ENCODE measurements at regions not wholly inside any gene's neighbourhood (a gene's known extent, or its start where the extent isn't known, plus 50 kb on each side); places are given as distances from the start of the nearest gene placed in this dataset.

DNA sequence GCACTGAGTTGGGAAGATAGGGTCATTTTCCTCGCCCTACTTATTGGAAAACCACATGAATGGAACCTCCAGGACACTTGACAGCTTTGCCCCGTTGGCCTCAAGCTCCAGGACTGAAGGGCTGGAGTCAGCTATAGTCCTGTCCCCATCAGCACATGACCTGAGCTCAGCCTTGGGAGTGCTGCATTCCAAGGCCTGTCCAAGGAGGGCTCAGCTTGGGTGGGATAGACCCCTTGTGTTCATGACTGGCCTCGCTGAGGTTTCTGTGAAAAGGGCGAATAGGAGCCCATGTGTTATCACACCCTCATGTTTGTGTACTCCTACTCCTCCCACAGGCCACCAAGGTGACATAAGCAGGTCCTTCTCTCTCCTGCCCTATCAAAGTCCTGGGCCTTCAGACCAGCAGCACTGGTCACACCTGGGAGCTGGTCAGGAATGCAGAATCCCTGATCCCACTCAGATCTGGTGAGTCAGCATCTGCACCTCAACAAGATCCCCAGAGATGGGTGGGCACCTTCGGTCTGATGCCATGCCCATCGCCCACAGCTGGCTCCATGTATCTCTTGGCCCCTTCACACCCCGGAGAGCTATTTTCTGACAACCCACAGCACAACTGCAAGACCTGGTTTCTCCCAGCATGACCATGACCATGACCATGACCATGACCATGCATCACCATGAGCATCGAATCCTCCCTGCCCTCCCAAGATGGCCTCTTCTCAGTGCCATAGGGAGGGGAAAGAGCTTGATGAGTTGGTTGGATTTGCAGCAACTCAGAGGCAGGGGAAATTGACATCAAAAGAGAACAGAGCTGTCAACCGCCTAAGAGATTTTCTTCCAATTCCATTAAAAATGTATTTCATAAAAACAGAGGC, 83.0 kb upstream of the RAB6C start:
- TF ChIP-seq TAF1 (conservative IDR thresholded peaks at IDR 0.05) (no peak), RAD21 (IDR thresholded peaks at IDR 0.05) (no peak), FOXA1 (IDR thresholded peaks at IDR 0.05) (no peak), YY1 (IDR thresholded peaks at IDR 0.05) (no peak), HNF4G (IDR thresholded peaks at IDR 0.05) (no peak), SP1 (IDR thresholded peaks at IDR 0.05) (no peak)
- TF ChIP-seq, protein P1, sequence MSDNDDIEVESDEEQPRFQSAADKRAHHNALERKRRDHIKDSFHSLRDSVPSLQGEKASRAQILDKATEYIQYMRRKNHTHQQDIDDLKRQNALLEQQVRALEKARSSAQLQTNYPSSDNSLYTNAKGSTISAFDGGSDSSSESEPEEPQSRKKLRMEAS (IDR thresholded peaks at IDR 0.05) = no peak
- TF ChIP-seq, protein P2, sequence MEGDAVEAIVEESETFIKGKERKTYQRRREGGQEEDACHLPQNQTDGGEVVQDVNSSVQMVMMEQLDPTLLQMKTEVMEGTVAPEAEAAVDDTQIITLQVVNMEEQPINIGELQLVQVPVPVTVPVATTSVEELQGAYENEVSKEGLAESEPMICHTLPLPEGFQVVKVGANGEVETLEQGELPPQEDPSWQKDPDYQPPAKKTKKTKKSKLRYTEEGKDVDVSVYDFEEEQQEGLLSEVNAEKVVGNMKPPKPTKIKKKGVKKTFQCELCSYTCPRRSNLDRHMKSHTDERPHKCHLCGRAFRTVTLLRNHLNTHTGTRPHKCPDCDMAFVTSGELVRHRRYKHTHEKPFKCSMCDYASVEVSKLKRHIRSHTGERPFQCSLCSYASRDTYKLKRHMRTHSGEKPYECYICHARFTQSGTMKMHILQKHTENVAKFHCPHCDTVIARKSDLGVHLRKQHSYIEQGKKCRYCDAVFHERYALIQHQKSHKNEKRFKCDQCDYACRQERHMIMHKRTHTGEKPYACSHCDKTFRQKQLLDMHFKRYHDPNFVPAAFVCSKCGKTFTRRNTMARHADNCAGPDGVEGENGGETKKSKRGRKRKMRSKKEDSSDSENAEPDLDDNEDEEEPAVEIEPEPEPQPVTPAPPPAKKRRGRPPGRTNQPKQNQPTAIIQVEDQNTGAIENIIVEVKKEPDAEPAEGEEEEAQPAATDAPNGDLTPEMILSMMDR (IDR thresholded peaks at IDR 0.05; ENCODE audit: low read depth, low read length, missing input control) = no peak
- TF ChIP-seq, protein P3, sequence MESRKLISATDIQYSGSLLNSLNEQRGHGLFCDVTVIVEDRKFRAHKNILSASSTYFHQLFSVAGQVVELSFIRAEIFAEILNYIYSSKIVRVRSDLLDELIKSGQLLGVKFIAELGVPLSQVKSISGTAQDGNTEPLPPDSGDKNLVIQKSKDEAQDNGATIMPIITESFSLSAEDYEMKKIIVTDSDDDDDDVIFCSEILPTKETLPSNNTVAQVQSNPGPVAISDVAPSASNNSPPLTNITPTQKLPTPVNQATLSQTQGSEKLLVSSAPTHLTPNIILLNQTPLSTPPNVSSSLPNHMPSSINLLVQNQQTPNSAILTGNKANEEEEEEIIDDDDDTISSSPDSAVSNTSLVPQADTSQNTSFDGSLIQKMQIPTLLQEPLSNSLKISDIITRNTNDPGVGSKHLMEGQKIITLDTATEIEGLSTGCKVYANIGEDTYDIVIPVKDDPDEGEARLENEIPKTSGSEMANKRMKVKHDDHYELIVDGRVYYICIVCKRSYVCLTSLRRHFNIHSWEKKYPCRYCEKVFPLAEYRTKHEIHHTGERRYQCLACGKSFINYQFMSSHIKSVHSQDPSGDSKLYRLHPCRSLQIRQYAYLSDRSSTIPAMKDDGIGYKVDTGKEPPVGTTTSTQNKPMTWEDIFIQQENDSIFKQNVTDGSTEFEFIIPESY (IDR thresholded peaks at IDR 0.05) = no peak
- TF ChIP-seq, protein P4, sequence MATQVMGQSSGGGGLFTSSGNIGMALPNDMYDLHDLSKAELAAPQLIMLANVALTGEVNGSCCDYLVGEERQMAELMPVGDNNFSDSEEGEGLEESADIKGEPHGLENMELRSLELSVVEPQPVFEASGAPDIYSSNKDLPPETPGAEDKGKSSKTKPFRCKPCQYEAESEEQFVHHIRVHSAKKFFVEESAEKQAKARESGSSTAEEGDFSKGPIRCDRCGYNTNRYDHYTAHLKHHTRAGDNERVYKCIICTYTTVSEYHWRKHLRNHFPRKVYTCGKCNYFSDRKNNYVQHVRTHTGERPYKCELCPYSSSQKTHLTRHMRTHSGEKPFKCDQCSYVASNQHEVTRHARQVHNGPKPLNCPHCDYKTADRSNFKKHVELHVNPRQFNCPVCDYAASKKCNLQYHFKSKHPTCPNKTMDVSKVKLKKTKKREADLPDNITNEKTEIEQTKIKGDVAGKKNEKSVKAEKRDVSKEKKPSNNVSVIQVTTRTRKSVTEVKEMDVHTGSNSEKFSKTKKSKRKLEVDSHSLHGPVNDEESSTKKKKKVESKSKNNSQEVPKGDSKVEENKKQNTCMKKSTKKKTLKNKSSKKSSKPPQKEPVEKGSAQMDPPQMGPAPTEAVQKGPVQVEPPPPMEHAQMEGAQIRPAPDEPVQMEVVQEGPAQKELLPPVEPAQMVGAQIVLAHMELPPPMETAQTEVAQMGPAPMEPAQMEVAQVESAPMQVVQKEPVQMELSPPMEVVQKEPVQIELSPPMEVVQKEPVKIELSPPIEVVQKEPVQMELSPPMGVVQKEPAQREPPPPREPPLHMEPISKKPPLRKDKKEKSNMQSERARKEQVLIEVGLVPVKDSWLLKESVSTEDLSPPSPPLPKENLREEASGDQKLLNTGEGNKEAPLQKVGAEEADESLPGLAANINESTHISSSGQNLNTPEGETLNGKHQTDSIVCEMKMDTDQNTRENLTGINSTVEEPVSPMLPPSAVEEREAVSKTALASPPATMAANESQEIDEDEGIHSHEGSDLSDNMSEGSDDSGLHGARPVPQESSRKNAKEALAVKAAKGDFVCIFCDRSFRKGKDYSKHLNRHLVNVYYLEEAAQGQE (IDR thresholded peaks at IDR 0.05) = no peak

Measured in liver (tissue), 3 donors.